ENCODE measurements at regions not wholly inside any gene's neighbourhood (a gene's known extent, or its start where the extent isn't known, plus 50 kb on each side); places are given as distances from the start of the nearest gene placed in this dataset.

DNA sequence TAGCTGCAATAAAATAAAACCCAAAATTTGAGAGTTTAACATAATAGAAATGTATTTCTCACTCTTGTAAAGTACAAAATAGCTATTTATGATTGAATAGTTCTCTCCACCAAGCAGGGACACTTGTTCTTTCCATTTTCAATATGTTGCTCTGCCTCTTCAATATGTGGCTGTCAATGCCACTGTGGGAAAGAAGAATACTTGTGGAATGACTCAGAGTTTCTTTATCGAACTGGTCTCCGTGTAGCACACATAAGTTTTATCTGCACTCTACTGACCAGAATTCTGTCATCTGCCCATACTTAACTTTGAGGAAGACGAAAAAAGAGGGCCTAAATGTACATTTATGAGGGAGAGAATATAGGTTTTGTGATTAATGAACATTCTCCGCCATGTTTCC is 256.9 kb downstream of the ATXN7L3B start:
- Histone ChIP-seq H3K27me3 (ENCODE audit: control insufficient read depth in 1 of 2, insufficient read depth in 2 of 2, low read length in 1 of 2) (no peaks in the 10 kb centered on the region), H3K36me3 (ENCODE audit: control insufficient read depth in 1 of 2, insufficient read depth in 2 of 2, low read length in 1 of 2) (no peaks in the 10 kb centered on the region), H3K4me3 (ENCODE audit: low read length in 2 of 2) (no peak overlapping the region), H3K9me3 (ENCODE audit: control insufficient read depth, low read length) (no peaks in the 10 kb centered on the region), H3K27ac (ENCODE audit: low read depth in 1 of 2, low read length in 2 of 2) (no peak overlapping the region), H3K4me1 (ENCODE audit: control insufficient read depth in 1 of 2, insufficient read depth in 2 of 2, low read length in 2 of 2) (no peaks in the 10 kb centered on the region)
- DNase-seq = no peak
- intact Hi-C loops (cut with DNase I) = no loop called here
- 53 to 62% methylated on average over 4 of the region's 4 CpGs for WGBS, 2 donors
- ATAC-seq (ENCODE audit: low FRiP score) = no peak

DNA sequence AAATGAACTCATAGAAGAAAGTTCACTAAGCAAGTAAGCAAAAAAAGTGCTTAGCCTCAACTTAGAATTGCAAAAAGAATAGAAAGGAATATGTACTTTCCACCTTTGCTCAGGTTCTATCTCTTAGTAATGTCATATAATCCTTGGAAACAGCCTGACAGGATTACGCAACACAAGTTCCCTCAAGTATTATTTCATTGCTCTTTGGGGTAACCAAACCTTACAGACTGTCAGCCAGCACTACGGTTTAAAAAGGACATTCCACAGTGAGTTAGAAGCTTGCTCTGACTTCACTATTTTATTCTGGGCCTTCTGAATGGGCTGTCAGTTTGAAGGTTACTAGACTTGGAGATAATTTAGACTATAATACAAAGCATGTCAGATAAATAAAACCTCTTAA is 264.0 kb downstream of the ATXN7L3B start:
- Histone ChIP-seq H3K27ac (ENCODE audit: low read depth in 1 of 2, low read length in 2 of 2) (no peak overlapping the region), H3K4me3 (ENCODE audit: low read length in 2 of 2) (no peak overlapping the region), H3K9me3 (ENCODE audit: control insufficient read depth, low read length) (no peaks in the 10 kb centered on the region), H3K4me1 (ENCODE audit: control insufficient read depth in 1 of 2, insufficient read depth in 2 of 2, low read length in 2 of 2) (peaks cover 0 to 2% of the 10 kb centered on the region in 2 donors), H3K36me3 (ENCODE audit: control insufficient read depth in 1 of 2, insufficient read depth in 2 of 2, low read length in 1 of 2) (no peaks in the 10 kb centered on the region), H3K27me3 (ENCODE audit: control insufficient read depth in 1 of 2, insufficient read depth in 2 of 2, low read length in 1 of 2) (no peaks in the 10 kb centered on the region)
- no peak for ATAC-seq (ENCODE audit: low FRiP score)
- WGBS, 2 donors = 49 to 52% methylated on average over 2 of the region's 2 CpGs
- intact Hi-C loops (cut with DNase I) = no loop called here
- DNase-seq = no peak

DNA sequence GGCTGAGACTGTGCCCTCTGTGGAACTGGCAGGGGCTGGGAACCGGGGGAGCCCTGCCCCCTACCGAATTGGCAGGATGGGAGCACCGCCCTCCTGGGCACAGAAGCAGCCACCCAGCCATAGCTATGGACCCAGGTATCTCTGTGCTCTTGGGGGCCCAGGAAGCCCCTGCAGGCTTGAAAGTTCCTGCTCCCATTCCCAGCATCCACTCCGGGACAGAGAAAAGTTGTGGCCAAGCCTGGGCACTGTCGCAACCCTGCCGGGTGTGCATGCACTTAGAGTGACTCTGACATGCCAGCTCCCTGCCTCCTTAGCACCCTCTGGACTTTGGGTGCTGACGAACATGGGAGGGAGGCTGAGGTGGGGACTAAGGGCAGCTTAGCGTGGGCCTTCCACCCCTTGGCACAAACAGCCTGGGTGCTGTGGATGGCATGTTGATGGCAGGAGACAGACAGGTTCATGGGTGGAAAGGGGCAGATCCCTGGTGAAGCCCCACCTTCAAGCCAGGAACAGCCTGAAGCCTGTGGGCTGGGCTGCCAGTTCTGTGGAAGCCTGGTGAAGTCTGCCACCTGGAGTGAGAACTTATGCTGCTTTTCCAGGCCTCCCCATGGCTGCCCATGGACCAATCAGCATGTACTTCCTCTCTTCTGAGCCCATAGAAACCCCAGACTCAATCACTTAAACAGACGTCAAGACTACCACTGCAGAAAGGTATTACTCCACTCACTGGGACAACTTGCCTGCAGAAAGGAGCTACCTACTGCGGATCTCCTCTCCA is 279.0 kb downstream of the ATXN7L3B start:
- H3K4me1 ChIP-seq (ENCODE audit: control insufficient read depth in 1 of 2, insufficient read depth in 2 of 2, low read length in 2 of 2) = no peaks in the 10 kb centered on the region
- intact Hi-C loops (cut with DNase I) = no loop called here
- no peak overlapping the region for H3K27ac ChIP-seq (ENCODE audit: low read depth in 1 of 2, low read length in 2 of 2)
- no peaks in the 10 kb centered on the region for H3K36me3 ChIP-seq (ENCODE audit: control insufficient read depth in 1 of 2, insufficient read depth in 2 of 2, low read length in 1 of 2)
- no peaks in the 10 kb centered on the region for H3K27me3 ChIP-seq (ENCODE audit: control insufficient read depth in 1 of 2, insufficient read depth in 2 of 2, low read length in 1 of 2)
- H3K4me3 ChIP-seq (ENCODE audit: low read length in 2 of 2) = no peak overlapping the region
- H3K9me3 ChIP-seq (ENCODE audit: control insufficient read depth, low read length) = no peaks in the 10 kb centered on the region
- WGBS, 2 donors = 87 to 88% methylated on average over 10 of the region's 10 CpGs
- DNase-seq (no peak), ATAC-seq (ENCODE audit: low FRiP score) (no peak)

DNA sequence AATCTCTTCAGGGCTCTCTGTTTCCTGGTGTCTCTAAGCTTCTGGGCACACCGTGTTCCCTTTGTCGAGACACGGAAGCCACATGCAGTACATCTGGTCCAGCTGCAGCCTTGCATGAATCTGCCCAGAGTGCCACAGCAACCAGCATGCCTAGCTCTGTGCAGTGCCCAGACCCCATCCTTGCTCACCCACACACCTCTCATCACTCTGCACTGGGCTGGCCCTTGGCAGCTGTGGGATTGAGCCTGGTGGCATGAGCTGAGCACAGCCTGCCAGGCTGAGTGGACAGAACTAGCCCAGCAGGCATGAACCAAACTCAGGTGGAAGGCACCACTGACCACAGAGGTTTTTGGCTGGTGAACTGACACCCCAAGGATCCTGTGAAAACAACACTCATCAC is 279.9 kb downstream of the ATXN7L3B start:
- Histone ChIP-seq H3K9me3 (ENCODE audit: control insufficient read depth, low read length) (no peaks in the 10 kb centered on the region), H3K27me3 (ENCODE audit: control insufficient read depth in 1 of 2, insufficient read depth in 2 of 2, low read length in 1 of 2) (no peaks in the 10 kb centered on the region), H3K36me3 (ENCODE audit: control insufficient read depth in 1 of 2, insufficient read depth in 2 of 2, low read length in 1 of 2) (no peaks in the 10 kb centered on the region), H3K4me3 (ENCODE audit: low read length in 2 of 2) (no peak overlapping the region), H3K4me1 (ENCODE audit: control insufficient read depth in 1 of 2, insufficient read depth in 2 of 2, low read length in 2 of 2) (no peaks in the 10 kb centered on the region), H3K27ac (ENCODE audit: low read depth in 1 of 2, low read length in 2 of 2) (no peak overlapping the region)
- DNase-seq (peak in 1 of 2 donors; percentile 46), ATAC-seq (ENCODE audit: low FRiP score) (peak; percentile 28)
- WGBS, 2 donors = 89 to 95% methylated on average over 3 of the region's 3 CpGs
- intact Hi-C loops (cut with DNase I) = no loop called here

DNA sequence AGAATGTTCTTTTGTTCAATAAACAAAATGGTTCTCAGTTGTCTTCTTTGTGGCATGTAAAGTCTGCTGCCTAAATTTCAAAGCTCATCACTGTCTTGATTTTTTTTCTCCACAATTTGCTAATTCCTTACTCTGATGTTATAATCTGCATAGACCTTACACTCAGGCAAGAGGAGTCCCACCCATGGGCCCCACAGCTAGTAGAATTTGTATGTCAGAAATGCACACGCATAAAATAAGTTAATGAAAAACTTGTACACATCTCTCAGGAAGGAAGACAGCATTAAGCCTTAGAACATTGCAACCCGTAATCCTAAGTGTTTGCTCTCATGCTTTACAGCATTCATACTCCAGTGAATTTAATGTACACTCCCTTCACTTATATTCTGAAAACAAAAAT is 280.8 kb downstream of the ATXN7L3B start:
- 75 to 81% methylated on average over 2 of the region's 2 CpGs for WGBS, 2 donors
- no peak for DNase-seq
- Histone ChIP-seq H3K27ac (ENCODE audit: low read depth in 1 of 2, low read length in 2 of 2) (no peak overlapping the region), H3K36me3 (ENCODE audit: control insufficient read depth in 1 of 2, insufficient read depth in 2 of 2, low read length in 1 of 2) (no peaks in the 10 kb centered on the region), H3K4me3 (ENCODE audit: low read length in 2 of 2) (no peak overlapping the region), H3K27me3 (ENCODE audit: control insufficient read depth in 1 of 2, insufficient read depth in 2 of 2, low read length in 1 of 2) (no peaks in the 10 kb centered on the region), H3K9me3 (ENCODE audit: control insufficient read depth, low read length) (no peaks in the 10 kb centered on the region), H3K4me1 (ENCODE audit: control insufficient read depth in 1 of 2, insufficient read depth in 2 of 2, low read length in 2 of 2) (no peaks in the 10 kb centered on the region)
- no peak for ATAC-seq (ENCODE audit: low FRiP score)
- intact Hi-C loops (cut with DNase I) = no loop called here

DNA sequence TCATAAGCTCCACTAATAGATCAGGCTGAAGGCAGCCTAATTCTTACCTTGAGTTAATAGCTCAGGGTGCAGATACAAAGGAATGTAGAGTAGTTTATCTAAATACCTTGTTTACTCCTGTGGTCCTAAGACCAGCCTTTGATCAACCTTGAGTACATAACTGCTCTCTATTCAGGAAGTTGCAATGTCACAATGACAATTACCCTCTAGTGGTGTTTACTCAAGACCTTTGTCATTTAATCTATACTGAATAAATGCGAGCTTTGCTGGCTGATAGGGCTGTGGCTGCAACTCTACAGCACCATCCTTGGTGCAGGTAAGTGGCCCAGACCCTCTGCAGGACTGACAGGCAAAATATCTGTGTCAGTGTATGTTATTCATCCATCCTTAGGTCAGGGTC is 282.7 kb downstream of the ATXN7L3B start:
- WGBS, 2 donors = 61 to 63% methylated on average over 1 of the region's 1 CpG
- ATAC-seq (ENCODE audit: low FRiP score) (no peak), DNase-seq (no peak)
- no peaks in the 10 kb centered on the region for H3K4me1 ChIP-seq (ENCODE audit: control insufficient read depth in 1 of 2, insufficient read depth in 2 of 2, low read length in 2 of 2)
- no peak overlapping the region for H3K4me3 ChIP-seq (ENCODE audit: low read length in 2 of 2)
- H3K27ac ChIP-seq (ENCODE audit: low read depth in 1 of 2, low read length in 2 of 2) = no peak overlapping the region
- no peaks in the 10 kb centered on the region for H3K27me3 ChIP-seq (ENCODE audit: control insufficient read depth in 1 of 2, insufficient read depth in 2 of 2, low read length in 1 of 2)
- no peaks in the 10 kb centered on the region for H3K36me3 ChIP-seq (ENCODE audit: control insufficient read depth in 1 of 2, insufficient read depth in 2 of 2, low read length in 1 of 2)
- intact Hi-C loops (cut with DNase I) = no loop called here
- H3K9me3 ChIP-seq (ENCODE audit: control insufficient read depth, low read length) = peaks cover 1% of the 10 kb centered on the region

DNA sequence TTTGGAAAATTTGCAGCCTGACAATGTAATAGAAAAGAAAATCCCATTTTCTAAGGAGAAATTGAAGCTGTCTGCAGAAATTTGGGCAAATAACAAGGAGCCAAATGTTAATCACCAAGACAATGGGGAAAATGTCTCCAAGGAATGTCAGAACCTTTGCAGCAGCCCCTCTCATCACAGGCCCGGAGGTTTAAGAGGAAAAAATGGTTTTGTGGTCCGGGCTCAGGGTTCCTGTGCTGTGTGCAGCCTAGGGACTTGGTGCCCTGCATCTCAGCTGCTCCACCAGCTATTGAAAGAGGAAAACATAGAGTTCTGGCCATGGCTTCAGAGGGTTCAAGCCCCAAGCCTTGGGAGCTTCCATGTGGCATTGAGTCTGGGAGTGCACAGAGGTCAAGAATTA is 298.9 kb downstream of the ATXN7L3B start:
- Histone ChIP-seq H3K36me3 (ENCODE audit: control insufficient read depth in 1 of 2, insufficient read depth in 2 of 2, low read length in 1 of 2) (no peaks in the 10 kb centered on the region), H3K9me3 (ENCODE audit: control insufficient read depth, low read length) (no peaks in the 10 kb centered on the region), H3K4me1 (ENCODE audit: control insufficient read depth in 1 of 2, insufficient read depth in 2 of 2, low read length in 2 of 2) (no peaks in the 10 kb centered on the region), H3K27ac (ENCODE audit: low read depth in 1 of 2, low read length in 2 of 2) (no peak overlapping the region), H3K27me3 (ENCODE audit: control insufficient read depth in 1 of 2, insufficient read depth in 2 of 2, low read length in 1 of 2) (no peaks in the 10 kb centered on the region), H3K4me3 (ENCODE audit: low read length in 2 of 2) (no peak overlapping the region)
- no peak for ATAC-seq (ENCODE audit: low FRiP score)
- WGBS, 2 donors = 50 to 76% methylated on average over 2 of the region's 2 CpGs
- DNase-seq = no peak
- intact Hi-C loops (cut with DNase I) = no loop called here

DNA sequence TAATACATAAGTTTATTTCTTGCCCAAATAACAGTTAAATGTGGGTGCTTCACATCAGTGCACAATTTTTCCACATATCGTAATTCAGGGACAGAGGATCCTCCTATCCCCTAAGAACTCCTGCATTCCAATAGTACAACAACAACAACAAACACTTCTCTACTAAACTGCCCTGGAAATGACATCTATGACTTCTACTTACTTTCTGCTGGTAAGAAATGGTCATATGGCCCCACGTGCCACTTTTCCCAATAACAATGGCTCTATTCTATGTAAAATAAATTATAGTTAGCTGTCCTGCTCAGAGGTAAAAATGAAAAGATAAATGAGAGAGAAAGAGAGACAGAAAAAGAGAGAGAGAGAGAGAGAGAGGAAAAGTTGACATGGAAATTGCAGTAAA is 308.5 kb downstream of the ATXN7L3B start:
- H3K4me1 ChIP-seq (ENCODE audit: control insufficient read depth in 1 of 2, insufficient read depth in 2 of 2, low read length in 2 of 2) = no peaks in the 10 kb centered on the region
- no peaks in the 10 kb centered on the region for H3K27me3 ChIP-seq (ENCODE audit: control insufficient read depth in 1 of 2, insufficient read depth in 2 of 2, low read length in 1 of 2)
- H3K4me3 ChIP-seq (ENCODE audit: low read length in 2 of 2) = no peak overlapping the region
- 39 to 40% methylated on average over 2 of the region's 2 CpGs for WGBS, 2 donors
- H3K27ac ChIP-seq (ENCODE audit: low read depth in 1 of 2, low read length in 2 of 2) = no peak overlapping the region
- H3K9me3 ChIP-seq (ENCODE audit: control insufficient read depth, low read length) = no peaks in the 10 kb centered on the region
- intact Hi-C loops (cut with DNase I) = no loop called here
- DNase-seq = no peak
- no peaks in the 10 kb centered on the region for H3K36me3 ChIP-seq (ENCODE audit: control insufficient read depth in 1 of 2, insufficient read depth in 2 of 2, low read length in 1 of 2)
- no peak for ATAC-seq (ENCODE audit: low FRiP score)

DNA sequence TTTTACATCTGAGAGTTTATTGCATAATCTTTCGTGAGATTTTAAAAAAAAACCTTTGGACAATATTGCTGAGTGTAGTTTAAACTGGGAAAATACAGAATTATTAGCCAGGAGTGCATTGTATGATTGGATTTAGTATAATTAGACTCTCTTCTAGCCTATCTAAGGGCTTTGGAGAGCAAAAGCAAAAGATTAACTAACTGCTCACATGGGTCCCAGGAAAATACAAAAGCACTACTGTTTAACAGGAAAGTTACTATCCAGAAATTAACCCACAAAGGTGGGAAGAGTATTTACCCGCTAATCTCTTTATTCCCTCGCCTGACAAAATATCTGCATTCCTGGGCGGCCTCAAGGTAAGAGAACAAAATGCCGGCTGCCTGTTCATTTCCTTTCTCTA is 309.5 kb downstream of the ATXN7L3B start:
- 64 to 73% methylated on average over 5 of the region's 5 CpGs for WGBS, 2 donors
- Histone ChIP-seq H3K36me3 (ENCODE audit: control insufficient read depth in 1 of 2, insufficient read depth in 2 of 2, low read length in 1 of 2) (no peaks in the 10 kb centered on the region), H3K4me3 (ENCODE audit: low read length in 2 of 2) (no peak overlapping the region), H3K9me3 (ENCODE audit: control insufficient read depth, low read length) (no peaks in the 10 kb centered on the region), H3K4me1 (ENCODE audit: control insufficient read depth in 1 of 2, insufficient read depth in 2 of 2, low read length in 2 of 2) (no peaks in the 10 kb centered on the region), H3K27me3 (ENCODE audit: control insufficient read depth in 1 of 2, insufficient read depth in 2 of 2, low read length in 1 of 2) (no peaks in the 10 kb centered on the region), H3K27ac (ENCODE audit: low read depth in 1 of 2, low read length in 2 of 2) (no peak overlapping the region)
- intact Hi-C loops (cut with DNase I) = no loop called here
- ATAC-seq (ENCODE audit: low FRiP score) (no peak), DNase-seq (no peak)

Data from aorta (tissue), 5 donors.